ENCODE measurements at regions not wholly inside any gene's neighbourhood (a gene's known extent, or its start where the extent isn't known, plus 50 kb on each side); places are given as distances from the start of the nearest gene placed in this dataset.

- intact Hi-C loops (cut with DNase I), result no loop called here
These were observed 748.3 kb downstream of the C12orf50 start for GRCh38 chr12:87280893-87281292.

GRCh38 chr12:87280356-87280755 lies 748.8 kb downstream of the C12orf50 start:
- H3K27me3 ChIP-seq, result no peaks in the 10 kb centered on the region
- no peak overlapping the region for H3K9ac ChIP-seq (ENCODE audit: low read depth in 2 of 2, low read length in 2 of 2)
- no peaks in the 10 kb centered on the region for H3K36me3 ChIP-seq
- no peak for TF ChIP-seq CTCF (IDR thresholded peaks at IDR 0.05)
- H3K4me1 ChIP-seq, result no peaks in the 10 kb centered on the region
- DNase-seq, result no peak
- no peak overlapping the region for H3K27ac ChIP-seq
- no peaks in the 10 kb centered on the region for H3K9me3 ChIP-seq
- no peak overlapping the region for H3K4me3 ChIP-seq
- intact Hi-C loops (cut with DNase I), result no loop called here

More at GRCh38 chr12:87280893-87281292, 748.3 kb downstream of the C12orf50 start:
- no peak for DNase-seq
- no peaks in the 10 kb centered on the region for H3K4me1 ChIP-seq
- H3K27ac ChIP-seq, result no peak overlapping the region
- H3K4me3 ChIP-seq, result no peak overlapping the region
- H3K36me3 ChIP-seq, result no peaks in the 10 kb centered on the region
- no peaks in the 10 kb centered on the region for H3K9me3 ChIP-seq
- TF ChIP-seq CTCF (IDR thresholded peaks at IDR 0.05), result no peak
- no peak overlapping the region for H3K9ac ChIP-seq (ENCODE audit: low read depth in 2 of 2, low read length in 2 of 2)
- no peaks in the 10 kb centered on the region for H3K27me3 ChIP-seq

GRCh38 chr12:87274594-87275245 lies 754.5 kb downstream of the C12orf50 start:
- H3K27me3 ChIP-seq, result no peaks in the 10 kb centered on the region
- TF ChIP-seq CTCF (IDR thresholded peaks at IDR 0.05), result no peak
- H3K9me3 ChIP-seq, result no peaks in the 10 kb centered on the region
- H3K4me1 ChIP-seq, result no peaks in the 10 kb centered on the region
- intact Hi-C loops (cut with DNase I), result no loop called here
- H3K9ac ChIP-seq (ENCODE audit: low read depth in 2 of 2, low read length in 2 of 2), result no peak overlapping the region
- no peak overlapping the region for H3K4me3 ChIP-seq
- no peak overlapping the region for H3K27ac ChIP-seq
- no peak for DNase-seq
- no peaks in the 10 kb centered on the region for H3K36me3 ChIP-seq

- H3K4me1 ChIP-seq, result no peaks in the 10 kb centered on the region
- H3K9ac ChIP-seq (ENCODE audit: low read depth in 2 of 2, low read length in 2 of 2), result no peak overlapping the region
- no peaks in the 10 kb centered on the region for H3K36me3 ChIP-seq
- H3K4me3 ChIP-seq, result no peak overlapping the region
- H3K9me3 ChIP-seq, result no peaks in the 10 kb centered on the region
- DNase-seq, result no peak
- no peak overlapping the region for H3K27ac ChIP-seq
- intact Hi-C loops (cut with DNase I), result no loop called here
- TF ChIP-seq CTCF (IDR thresholded peaks at IDR 0.05), result no peak
- no peaks in the 10 kb centered on the region for H3K27me3 ChIP-seq
These were observed 756.4 kb downstream of the C12orf50 start for GRCh38 chr12:87272851-87273250.

GRCh38 chr12:87270919-87271318 lies 758.3 kb downstream of the C12orf50 start:
- H3K9ac ChIP-seq (ENCODE audit: low read depth in 2 of 2, low read length in 2 of 2), result no peak overlapping the region
- H3K27ac ChIP-seq, result no peak overlapping the region
- DNase-seq, result no peak
- no peaks in the 10 kb centered on the region for H3K9me3 ChIP-seq
- no peak for TF ChIP-seq CTCF (IDR thresholded peaks at IDR 0.05)
- intact Hi-C loops (cut with DNase I), result no loop called here
- H3K27me3 ChIP-seq, result no peaks in the 10 kb centered on the region
- H3K4me1 ChIP-seq, result no peaks in the 10 kb centered on the region
- no peaks in the 10 kb centered on the region for H3K36me3 ChIP-seq
- H3K4me3 ChIP-seq, result no peak overlapping the region
